Renal pelvis (tissue), 1 donor: ENCODE measurements at regions not wholly inside any gene's neighbourhood (a gene's known extent, or its start where the extent isn't known, plus 50 kb on each side); places are given as distances from the start of the nearest gene placed in this dataset.

Experiments
- DNase-seq: peaks from one replicate; pipeline ENCODE4 v3.0.0-alpha.2; 2013

GRCh38 chr11:82676483-82677094 is 57.1 kb downstream of the FAM181B start:
- DNase-seq: no peak

- DNase-seq: no peak
Measured at GRCh38 chr11:82675838-82676237, 57.8 kb downstream of the FAM181B start.

- no peak for DNase-seq
Measured at GRCh38 chr11:82673631-82674030, 60.0 kb downstream of the FAM181B start.

GRCh38 chr11:82671451-82671850 is 62.2 kb downstream of the FAM181B start:
- DNase-seq: no peak

GRCh38 chr11:82663535-82663934 is 70.1 kb downstream of the FAM181B start:
- DNase-seq: no peak

- DNase-seq: no peak
Measured at GRCh38 chr11:82653752-82654151, 79.9 kb downstream of the FAM181B start.

GRCh38 chr11:82639251-82639650 is 94.4 kb downstream of the FAM181B start:
- peak; percentile 41 for DNase-seq

GRCh38 chr11:82636615-82637014 is 97.0 kb downstream of the FAM181B start:
- DNase-seq: peak; percentile 35

GRCh38 chr11:82634091-82634490 is 99.6 kb downstream of the FAM181B start:
- no peak for DNase-seq

GRCh38 chr11:82631722-82632630 is 101.7 kb downstream of the FAM181B start:
- DNase-seq: peak; percentile 73

GRCh38 chr11:82610671-82611070 is 123.0 kb downstream of the FAM181B start:
- DNase-seq: no peak

GRCh38 chr11:82606738-82607137 is 126.9 kb downstream of the FAM181B start:
- DNase-seq: no peak

- DNase-seq: peak; percentile 58
Measured at GRCh38 chr11:82601711-82602110, 132.0 kb downstream of the FAM181B start.

- no peak for DNase-seq
Measured at GRCh38 chr11:82599836-82600235, 133.8 kb downstream of the FAM181B start.

GRCh38 chr11:82586581-82586980 is 147.1 kb downstream of the FAM181B start:
- no peak for DNase-seq

GRCh38 chr11:82577246-82577645 is 156.4 kb downstream of the FAM181B start:
- no peak for DNase-seq

- no peak for DNase-seq
Measured at GRCh38 chr11:82560836-82561235, 172.8 kb downstream of the FAM181B start.

- no peak for DNase-seq
Measured at GRCh38 chr11:82559609-82560008, 174.1 kb downstream of the FAM181B start.

GRCh38 chr11:82557274-82557673 is 176.4 kb downstream of the FAM181B start:
- DNase-seq: no peak

- no peak for DNase-seq
Measured at GRCh38 chr11:82556210-82556609, 177.5 kb downstream of the FAM181B start.

GRCh38 chr11:82546661-82547557 is 186.8 kb downstream of the FAM181B start:
- peak; percentile 36 for DNase-seq

GRCh38 chr11:82539669-82540068 is 194.0 kb downstream of the FAM181B start:
- DNase-seq: no peak
